NCI-H2227 treated with DMSO at 0.1 percent for 48 hours (cell line): ENCODE measurements at regions not wholly inside any gene's neighbourhood (a gene's known extent, or its start where the extent isn't known, plus 50 kb on each side); places are given as distances from the start of the nearest gene placed in this dataset.
"Not testable (repeated sequence)": the region's sequence is repeated elsewhere in the genome, so short reads cannot be mapped to it uniquely, and the experiment has no call there.

ENCODE experiments used
- DNase-seq: peaks from one replicate; lab custom pipeline; 2025; lab: John Stamatoyannopoulos, UW

DNA sequence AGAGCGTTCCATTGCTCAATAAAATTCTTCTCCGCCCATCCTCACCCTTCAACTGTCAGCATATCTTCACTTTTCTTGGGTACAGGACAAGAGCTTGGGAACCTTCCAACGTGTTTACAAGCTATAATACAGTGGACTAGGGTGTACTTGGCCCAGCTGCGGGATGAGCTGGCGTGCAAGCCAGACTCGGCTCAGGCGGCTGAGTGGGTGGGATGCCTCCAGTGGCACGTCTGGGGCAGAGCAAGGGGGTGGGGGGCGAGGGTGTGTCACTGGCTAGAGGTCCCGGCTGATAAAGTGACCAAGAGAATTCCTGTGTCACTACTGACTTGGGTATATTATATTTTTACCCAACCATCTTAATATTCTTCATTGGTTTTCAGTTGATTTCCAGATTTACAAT, 179.7 kb downstream of the EVA1A start:
- DNase-seq = no peak

DNA sequence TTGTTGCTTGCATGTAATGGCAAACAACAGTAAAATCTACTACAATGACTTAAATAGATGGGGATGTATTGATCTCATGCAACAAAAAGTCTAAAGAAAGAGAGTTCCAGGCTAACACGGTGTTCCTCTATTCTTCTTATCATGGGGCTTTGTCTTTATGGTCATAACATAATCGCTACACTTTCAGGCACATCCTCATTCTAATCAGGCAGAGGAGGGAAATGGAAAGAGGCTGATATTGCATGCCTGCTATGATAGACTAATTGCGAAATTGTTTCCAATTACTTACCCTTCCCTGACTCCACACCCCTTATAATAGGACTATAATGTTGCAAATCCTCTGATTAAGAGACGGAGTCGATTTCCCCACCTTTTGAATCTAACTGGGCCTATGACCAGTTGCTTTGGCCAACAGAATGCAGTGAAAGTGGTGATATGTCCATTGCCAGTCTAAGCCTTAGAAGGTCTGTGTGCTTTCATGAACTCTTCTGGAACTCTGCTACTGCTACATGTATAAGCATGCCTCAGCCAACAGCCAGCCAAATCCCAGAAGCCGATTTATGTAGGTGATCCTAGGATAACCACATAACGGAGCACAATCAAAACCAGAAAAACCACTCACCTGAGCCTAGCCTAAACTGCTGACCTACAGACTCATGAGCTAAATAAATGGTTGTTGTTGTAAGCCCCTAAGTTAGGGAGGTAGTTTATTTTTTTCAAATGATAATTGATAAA, 180.3 kb upstream of the TACR1 start:
- DNase-seq = no peak

DNA sequence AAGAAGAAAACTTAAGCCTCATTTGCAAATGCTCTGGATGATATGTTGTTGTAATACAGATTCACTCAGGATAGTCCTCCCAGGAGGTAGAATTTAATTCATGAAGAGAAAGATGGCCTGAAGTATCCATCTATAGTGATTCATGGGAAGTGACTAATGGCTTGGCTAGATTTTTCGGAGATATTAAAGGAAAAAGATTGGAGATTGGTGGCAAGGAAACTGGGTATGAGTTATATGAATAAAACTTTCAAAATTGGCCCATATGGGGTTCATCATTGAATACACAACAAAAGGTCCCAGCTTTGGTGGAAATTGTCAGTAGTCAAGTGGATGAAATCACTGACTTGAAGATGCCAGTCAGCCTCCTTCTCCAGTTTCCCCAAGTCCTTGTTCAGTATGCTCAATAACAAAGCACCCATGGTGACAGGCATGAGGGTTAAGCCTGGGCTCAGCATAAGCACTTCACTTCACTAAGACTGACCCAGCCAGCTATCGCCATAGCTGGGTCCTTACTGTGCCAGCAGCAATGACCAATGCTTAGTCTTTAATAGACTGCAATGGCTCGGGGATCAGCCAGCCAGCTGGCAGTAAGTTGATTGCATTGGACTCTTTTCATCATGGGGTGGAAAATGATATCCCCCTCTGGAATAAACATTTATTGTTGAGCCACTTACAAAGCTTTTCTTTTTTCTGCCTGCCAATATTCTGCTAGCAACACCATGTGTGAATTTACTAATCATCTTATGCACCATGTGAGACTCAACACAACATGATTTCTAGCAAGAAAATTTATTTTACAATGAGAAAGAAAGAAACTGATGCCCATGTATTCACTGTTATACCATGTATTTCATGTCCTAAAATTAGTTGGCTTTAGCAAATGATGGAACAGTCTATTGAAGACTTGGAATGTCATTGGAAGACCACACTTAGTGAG, 176.6 kb upstream of the TACR1 start:
- DNase-seq = no peak

GRCh38 chr2:75374414-75374957, 175.2 kb upstream of the TACR1 start:
- not testable (repeated sequence) for DNase-seq

- DNase-seq = no peak
These were observed 168.1 kb upstream of the TACR1 start for GRCh38 chr2:75367401-75367800.

- DNase-seq = no peak
These were observed 162.2 kb upstream of the TACR1 start for GRCh38 chr2:75361486-75361885.

DNA sequence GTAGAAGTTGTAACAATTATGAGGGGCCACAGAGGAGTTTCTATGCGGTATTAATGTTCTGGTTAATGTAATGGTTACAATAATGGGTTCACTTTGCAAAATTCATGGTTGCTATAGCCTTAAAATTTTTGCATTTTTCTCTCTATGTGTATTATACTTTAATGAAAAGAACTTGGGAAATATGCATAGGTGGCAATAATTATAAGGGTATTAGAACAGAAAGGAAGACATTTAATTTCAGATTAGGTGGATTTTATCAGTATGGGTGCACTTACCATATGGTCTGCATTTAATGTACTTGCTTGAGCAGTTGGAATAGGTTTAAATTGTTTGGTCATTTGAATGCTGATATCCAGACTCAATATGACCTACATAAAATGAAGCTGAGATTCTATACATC, 161.6 kb upstream of the TACR1 start:
- no peak for DNase-seq

GRCh38 chr2:75356865-75357264, 157.5 kb upstream of the TACR1 start:
- no peak for DNase-seq

DNA sequence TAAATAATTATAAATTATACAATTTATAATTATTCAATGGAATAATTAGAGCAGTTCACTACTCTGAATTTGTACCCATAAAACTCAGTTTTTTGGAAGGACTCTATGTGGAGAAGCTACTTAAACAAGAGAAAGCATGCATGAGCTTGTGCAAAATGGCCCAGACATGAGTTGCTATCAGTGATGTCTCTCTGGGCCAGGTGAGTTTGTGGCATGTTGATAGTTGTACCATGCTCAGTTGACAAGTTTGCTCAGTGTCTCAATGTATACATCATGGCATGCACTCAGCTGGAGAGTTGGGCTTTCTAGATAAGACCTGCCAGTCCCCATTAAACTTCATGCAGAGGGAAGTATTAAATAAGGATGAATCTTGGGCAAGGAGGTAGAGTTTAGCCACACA, 153.8 kb upstream of the TACR1 start:
- DNase-seq = no peak

- no peak for DNase-seq
These were observed 149.0 kb upstream of the TACR1 start for GRCh38 chr2:75348307-75348706.

DNA sequence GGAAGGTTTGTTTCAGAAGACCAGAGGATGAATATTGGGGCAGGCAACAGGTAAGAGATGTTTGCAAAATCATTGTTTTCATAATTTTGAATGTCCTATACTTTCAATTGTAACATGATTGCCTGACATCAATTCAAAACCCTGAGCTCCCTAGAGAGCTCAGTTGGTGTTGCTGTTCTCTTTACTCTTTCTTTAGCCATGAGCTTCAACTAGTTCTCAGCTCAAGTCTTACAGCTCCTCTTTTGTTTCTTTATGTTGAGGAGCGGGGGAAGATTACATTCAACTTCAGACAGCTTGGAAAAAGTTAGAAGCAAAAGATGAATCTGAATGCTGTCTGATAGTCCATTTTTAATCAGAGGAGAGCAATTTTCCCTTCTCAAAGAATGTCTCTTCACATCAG, 144.8 kb upstream of the TACR1 start:
- DNase-seq = no peak

GRCh38 chr2:75342504-75343175, 143.3 kb upstream of the TACR1 start:
- DNase-seq = no peak

- DNase-seq = peak; percentile 94
These were observed 141.2 kb upstream of the TACR1 start for GRCh38 chr2:75340560-75340959.

DNA sequence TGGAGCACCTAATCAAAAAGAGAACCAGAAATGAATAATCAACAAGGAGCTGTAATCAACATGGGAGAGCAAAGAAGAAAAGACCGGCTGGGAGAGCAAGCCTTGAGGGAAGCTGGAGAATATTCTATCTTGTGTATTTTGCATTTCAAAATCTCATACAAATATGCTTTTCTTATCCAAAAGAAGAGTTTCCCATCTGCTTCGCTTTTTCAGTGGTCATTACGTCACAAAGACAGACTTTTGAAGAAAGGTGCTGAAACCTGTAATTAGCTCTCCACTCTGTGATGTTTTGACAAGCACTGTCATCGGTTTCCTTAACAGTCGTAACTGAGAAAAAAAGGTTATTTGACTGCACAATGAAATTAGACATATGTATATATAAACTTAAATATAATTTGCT, 139.1 kb upstream of the TACR1 start:
- DNase-seq = peak; percentile 48

- no peak for DNase-seq
These were observed 138.3 kb upstream of the TACR1 start for GRCh38 chr2:75337619-75338018.

DNA sequence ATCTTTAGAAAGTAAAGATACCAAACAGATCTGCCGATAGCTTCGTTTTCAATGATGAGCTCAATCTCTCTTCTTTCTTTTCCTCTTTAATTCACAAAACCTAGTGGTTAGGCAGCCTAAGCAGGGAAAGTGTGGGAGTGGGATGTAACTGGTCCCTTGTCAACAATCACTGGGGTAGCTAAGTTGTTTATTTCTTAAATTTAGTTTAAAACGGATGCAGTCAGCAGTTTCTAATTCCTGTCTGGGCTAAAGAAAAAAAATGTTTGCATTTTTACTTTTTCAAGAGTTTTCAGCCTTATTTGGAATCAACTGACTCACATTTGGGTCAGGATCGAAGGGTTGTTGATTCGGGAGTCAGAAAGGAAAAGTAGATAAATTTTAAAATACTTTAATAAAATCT, 137.7 kb upstream of the TACR1 start:
- no peak for DNase-seq

- DNase-seq = no peak
These were observed 137.1 kb upstream of the TACR1 start for GRCh38 chr2:75336451-75336850.

- DNase-seq = no peak
These were observed 134.8 kb upstream of the TACR1 start for GRCh38 chr2:75334076-75334475.

- DNase-seq = no peak
These were observed 134.3 kb upstream of the TACR1 start for GRCh38 chr2:75333646-75334045.

DNA sequence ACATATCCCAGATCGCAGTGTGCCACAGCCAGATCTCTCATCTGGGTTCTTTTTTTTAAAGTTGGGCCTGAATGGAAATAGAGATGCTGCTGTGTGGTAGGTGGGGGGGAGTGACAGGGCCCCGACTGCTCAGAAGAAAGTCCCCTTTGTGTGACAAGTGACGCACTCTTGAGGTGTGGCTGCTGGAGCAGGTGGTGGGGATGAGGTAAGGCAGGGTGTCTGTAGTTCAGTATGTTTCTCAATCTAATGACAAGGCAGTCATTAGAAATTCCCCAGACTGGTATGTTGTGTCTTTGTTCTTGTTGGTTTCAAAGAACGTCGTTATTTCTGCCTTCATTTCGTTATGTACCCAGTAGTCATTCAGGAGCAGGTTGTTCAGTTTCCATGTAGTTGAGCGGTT, 128.8 kb upstream of the TACR1 start:
- no peak for DNase-seq

GRCh38 chr2:75327334-75327733, 128.0 kb upstream of the TACR1 start:
- DNase-seq = peak; percentile 63

DNA sequence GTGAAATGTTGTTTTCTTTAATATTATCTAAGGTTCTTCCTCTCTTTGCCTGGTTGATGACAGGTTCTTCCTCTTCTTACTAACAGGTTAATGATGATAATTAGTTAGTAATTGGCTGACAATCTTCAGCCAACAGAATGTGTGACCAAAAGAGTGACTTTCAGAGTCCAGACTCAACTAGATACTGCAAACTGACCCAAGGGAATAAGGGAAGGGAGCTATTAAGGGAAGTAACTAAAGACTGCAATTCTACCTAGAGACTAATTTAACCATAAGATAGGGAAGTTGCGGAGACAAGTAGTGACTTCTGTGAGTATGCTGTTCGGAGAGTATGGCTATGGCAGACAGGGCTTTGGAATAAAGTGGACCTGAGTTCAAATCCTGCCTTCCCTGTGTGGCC, 127.3 kb upstream of the TACR1 start:
- no peak for DNase-seq
